H9 (cell line): ENCODE measurements at regions not wholly inside any gene's neighbourhood (a gene's known extent, or its start where the extent isn't known, plus 50 kb on each side); places are given as distances from the start of the nearest gene placed in this dataset.

Experiments used
- DNase-seq: peaks from one replicate; pipeline ENCODE4 v3.0.0-alpha.2; 2017
- H2AFZ ChIP-seq: one replicate; pipeline ENCODE4 v1.6.1; 2013; ENCODE audit warnings: mild to moderate bottlenecking, low read length, control low read depth, moderate library complexity
- H2AK5ac ChIP-seq: 2 replicates; pipeline ENCODE4 v1.6.1; 2013; ENCODE audit warnings: low read length, control low read depth, mixed read lengths; ENCODE audit not compliant: insufficient read length
- H2BK120ac ChIP-seq: one replicate; pipeline ENCODE4 v1.6.1; 2013; ENCODE audit warnings: low read depth, mild to moderate bottlenecking, low read length, control low read depth, inconsistent platforms; ENCODE audit not compliant: poor library complexity, severe bottlenecking
- H2BK12ac ChIP-seq: 2 replicates; pipeline ENCODE4 v1.6.1; 2013; ENCODE audit warnings: low read length, control low read depth, mixed read lengths, low read depth; ENCODE audit not compliant: insufficient read length
- H2BK15ac ChIP-seq: 2 replicates; pipeline ENCODE4 v1.6.1; 2013; ENCODE audit warnings: low read depth, low read length, control low read depth
- H2BK20ac ChIP-seq: one replicate; pipeline ENCODE4 v1.6.1; 2013; ENCODE audit warnings: low read depth, mild to moderate bottlenecking, low read length, control low read depth, inconsistent platforms; ENCODE audit not compliant: poor library complexity, severe bottlenecking
- H2BK5ac ChIP-seq: 2 replicates; pipeline ENCODE4 v1.6.1; 2013; ENCODE audit warnings: low read length, control low read depth, mixed read lengths; ENCODE audit not compliant: insufficient read length
- H3K14ac ChIP-seq: 2 replicates; pipeline ENCODE4 v1.6.1; 2013; ENCODE audit warnings: low read length, control low read depth; ENCODE audit not compliant: insufficient read depth
- H3K18ac ChIP-seq: 2 replicates; pipeline ENCODE4 v1.6.1; 2013; ENCODE audit warnings: low read depth, mild to moderate bottlenecking, mixed read lengths, low read length, control low read depth; ENCODE audit not compliant: insufficient read length
- H3K23ac ChIP-seq: 2 replicates; pipeline ENCODE4 v1.6.1; 2013; ENCODE audit warnings: low read length, control low read depth, mixed read lengths, low read depth; ENCODE audit not compliant: insufficient read length
- H3K23me2 ChIP-seq: 2 replicates; pipeline ENCODE4 v1.6.1; 2013; ENCODE audit warnings: low read depth, mild to moderate bottlenecking, mixed read lengths, low read length, control low read depth; ENCODE audit not compliant: insufficient read length, poor library complexity, severe bottlenecking
- H3K27ac ChIP-seq: 2 replicates; pipeline ENCODE4 v1.5.1; 2013; ENCODE audit warnings: low read length, control low read depth, mixed read lengths, low read depth; ENCODE audit not compliant: insufficient read length
- H3K27me3 ChIP-seq: 2 replicates; pipeline ENCODE4 v1.6.1; 2013; ENCODE audit warnings: low read length, control low read depth, inconsistent platforms; ENCODE audit not compliant: insufficient read depth
- H3K4ac ChIP-seq: 2 replicates; pipeline ENCODE4 v1.6.1; 2013; ENCODE audit warnings: low read depth, mild to moderate bottlenecking, control low read depth, inconsistent platforms, low read length, moderate library complexity
- H3K4me1 ChIP-seq: 2 replicates; pipeline ENCODE4 v1.6.1; 2013; ENCODE audit warnings: low read length, control low read depth, inconsistent platforms; ENCODE audit not compliant: insufficient read depth
- H3K4me2 ChIP-seq: 2 replicates; pipeline ENCODE4 v1.6.1; 2013; ENCODE audit warnings: low read length, control low read depth, mixed read lengths; ENCODE audit not compliant: insufficient read length, insufficient read depth
- H3K56ac ChIP-seq: 2 replicates; pipeline ENCODE4 v1.6.1; 2013; ENCODE audit warnings: low read depth, mild to moderate bottlenecking, mixed read lengths, low read length, control low read depth; ENCODE audit not compliant: insufficient read length
- H3K79me1 ChIP-seq: 2 replicates; pipeline ENCODE4 v1.6.1; 2013; ENCODE audit warnings: low read depth, mild to moderate bottlenecking, moderate library complexity, low read length, control low read depth, inconsistent platforms; ENCODE audit not compliant: insufficient read depth, poor library complexity, severe bottlenecking
- H3K79me2 ChIP-seq: 2 replicates; pipeline ENCODE4 v1.6.1; 2013; ENCODE audit warnings: low read length, control low read depth, inconsistent platforms; ENCODE audit not compliant: insufficient read depth
- H3K9ac ChIP-seq: 2 replicates; pipeline ENCODE4 v1.6.1; 2013; ENCODE audit warnings: low read length, control low read depth, mixed read lengths; ENCODE audit not compliant: insufficient read length; ENCODE audit errors: extremely low read depth
- H3K9me3 ChIP-seq: one replicate; pipeline ENCODE4 v1.6.1; 2013; ENCODE audit warnings: low read depth, low read length, inconsistent platforms; ENCODE audit not compliant: control insufficient read depth
- H3T11ph ChIP-seq: one replicate; pipeline ENCODE4 v1.6.1; 2013; ENCODE audit warnings: mild to moderate bottlenecking, low read length, control low read depth, inconsistent platforms
- H4K20me1 ChIP-seq: one replicate; pipeline ENCODE4 v1.6.1; 2013; ENCODE audit not compliant: control insufficient read depth, insufficient read length, insufficient read depth
- H4K5ac ChIP-seq: 2 replicates; pipeline ENCODE4 v1.6.1; 2013; ENCODE audit warnings: low read depth, mild to moderate bottlenecking, mixed read lengths, low read length, control low read depth; ENCODE audit not compliant: insufficient read length
- H4K8ac ChIP-seq: replicated peaks from 2 replicates; pipeline ENCODE4 v1.6.1; 2013; ENCODE audit warnings: low read length, control low read depth, mixed read lengths, low read depth; ENCODE audit not compliant: insufficient read length
- H4K91ac ChIP-seq: 2 replicates; pipeline ENCODE4 v1.6.1; 2013; ENCODE audit warnings: low read depth, mild to moderate bottlenecking, moderate library complexity, mixed read lengths, low read length, control low read depth; ENCODE audit not compliant: insufficient read length
- H3K27ac Mint-ChIP-seq, 3 experiments: 2 replicates in 2 of 3; 3 replicates in 1 of 3; pipeline ENCODE4 v1.8.0; 2020 to 2021; ENCODE audit warnings: mixed read lengths in 3 of 3, mild to moderate bottlenecking in 1 of 3, moderate library complexity in 1 of 3
- H3K27me3 Mint-ChIP-seq: 2 replicates; pipeline ENCODE4 v1.8.0; 2021; ENCODE audit warnings: low read depth, mild to moderate bottlenecking, moderate library complexity, mixed read lengths
- H3K36me3 Mint-ChIP-seq, 3 experiments: 2 replicates in 2 of 3; 3 replicates in 1 of 3; pipeline ENCODE4 v1.8.0; 2020 to 2021; ENCODE audit warnings: low read depth in 3 of 3, mixed read lengths in 3 of 3; ENCODE audit not compliant: insufficient read depth in 1 of 3
- H3K4me1 Mint-ChIP-seq, 2 experiments: 2 replicates each; pipeline ENCODE4 v1.8.0; 2020; ENCODE audit warnings: mixed read lengths in 2 of 2
- H3K4me3 Mint-ChIP-seq, 2 experiments: 2 replicates in 1 of 2; 3 replicates in 1 of 2; pipeline ENCODE4 v1.8.0; 2020 to 2021; ENCODE audit warnings: mild to moderate bottlenecking in 2 of 2, mixed read lengths in 2 of 2, moderate library complexity in 1 of 2
- H3K9me3 Mint-ChIP-seq, 2 experiments: 2 replicates in 1 of 2; 3 replicates in 1 of 2; pipeline ENCODE4 v1.8.0; 2020; ENCODE audit warnings: mild to moderate bottlenecking in 2 of 2, mixed read lengths in 2 of 2, moderate library complexity in 1 of 2
- CTCF ChIP-seq: fragments of 200-600 bp; sonication (generic); conservative IDR thresholded peaks from 3 replicates; pipeline ENCODE4 v1.8.0; 2021; ENCODE audit warnings: antibody characterized with exemption, mild to moderate bottlenecking
- WGBS: extraction: QIAGEN DNeasy Blood & Tissue Kit; methylation state at CpG from one replicate; pipeline ENCODE4 v1.1.7; 2013; ENCODE audit warnings: missing lambda C conversion rate, low lambda C conversion rate, mixed read lengths; ENCODE audit not compliant: insufficient read length; ENCODE audit errors: extremely low coverage; 5-methylcytosine and 5-hydroxymethylcytosine counted together

- Histone ChIP-seq H3K4me1 (no peaks in the 10 kb centered on the region), H3K9me3 (no peaks in the 10 kb centered on the region), H3K14ac (no peak overlapping the region), H4K91ac (no peak overlapping the region), H3T11ph (no peak overlapping the region), H2BK20ac (no peak overlapping the region), H3K56ac (no peak overlapping the region), H3K79me2 (no peaks in the 10 kb centered on the region), H3K18ac (no peak overlapping the region), H2BK5ac (no peak overlapping the region), H2AFZ (peak overlapping the region; percentile 78), H3K4ac (no peak overlapping the region), H3K9ac (no peak overlapping the region), H3K79me1 (no peaks in the 10 kb centered on the region), H2BK12ac (no peak overlapping the region), H3K27me3 (no peaks in the 10 kb centered on the region), H4K5ac (no peak overlapping the region), H2AK5ac (no peak overlapping the region), H4K20me1 (no peaks in the 10 kb centered on the region), H3K23me2 (no peaks in the 10 kb centered on the region), H3K27ac (no peak overlapping the region), H3K23ac (no peak overlapping the region), H4K8ac (no peak overlapping the region), H3K4me2 (no peak overlapping the region), H2BK15ac (no peak overlapping the region), H2BK120ac (no peak overlapping the region)
- H3K9me3 Mint-ChIP-seq = no peaks in the 10 kb centered on the region
- H3K4me1 Mint-ChIP-seq = no peaks in the 10 kb centered on the region
- no peaks in the 10 kb centered on the region for H3K36me3 Mint-ChIP-seq
- no peak for TF ChIP-seq CTCF
- H3K27ac Mint-ChIP-seq = no peak overlapping the region
- no peak overlapping the region for H3K4me3 Mint-ChIP-seq
- WGBS = no CpG with 5 or more reads among the region's 1 CpG
- no peak for DNase-seq
- no peaks in the 10 kb centered on the region; the same call in 1 of the 2 replicates for H3K27me3 Mint-ChIP-seq
These were observed 67.1 kb upstream of the GZMB start for GRCh38 chr14:24701062-24701461.
